T-helper 1 cell treated with Interleukin-12 subunit alpha and Interleukin-12 subunit beta and Interleukin-4 antibody, amounts not matched to agents 30 ng/mL and 1 ng/mL, for 36 hours (primary cell): ENCODE measurements at regions not wholly inside any gene's neighbourhood (a gene's known extent, or its start where the extent isn't known, plus 50 kb on each side); places are given as distances from the start of the nearest gene placed in this dataset.

Source experiments
- intact Hi-C: fragments of 100-400 bp; cut with micrococcal nuclease; formaldehyde crosslinking; loops from one replicate; pipeline ENCODE4 v1.15.1; 2024

- intact Hi-C loops = no loop called here
Measured at GRCh38 chr7:81606078-81606863, 163.6 kb downstream of the HGF start.

GRCh38 chr7:81605493-81605892, 164.4 kb downstream of the HGF start:
- intact Hi-C loops = no loop called here

GRCh38 chr7:81604808-81605174, 165.1 kb downstream of the HGF start:
- intact Hi-C loops = no loop called here

GRCh38 chr7:81604075-81604807, 165.6 kb downstream of the HGF start:
- intact Hi-C loops = no loop called here

- intact Hi-C loops = no loop called here
Measured at GRCh38 chr7:81600608-81601007, 169.2 kb downstream of the HGF start.

- intact Hi-C loops = no loop called here
Measured at GRCh38 chr7:81598951-81599350, 170.9 kb downstream of the HGF start.

GRCh38 chr7:81594767-81595166, 175.1 kb downstream of the HGF start:
- intact Hi-C loops = no loop called here

- intact Hi-C loops = no loop called here
Measured at GRCh38 chr7:81590131-81590530, 179.7 kb downstream of the HGF start.

GRCh38 chr7:81584667-81585066, 185.2 kb downstream of the HGF start:
- intact Hi-C loops = no loop called here

- intact Hi-C loops = no loop called here
Measured at GRCh38 chr7:81583882-81584533, 185.8 kb downstream of the HGF start.

- intact Hi-C loops = no loop called here
Measured at GRCh38 chr7:81583090-81583489, 186.8 kb downstream of the HGF start.

- intact Hi-C loops = no loop called here
Measured at GRCh38 chr7:81577642-81578340, 192.1 kb downstream of the HGF start.

GRCh38 chr7:81574723-81575326, 195.0 kb downstream of the HGF start:
- intact Hi-C loops = no loop called here

GRCh38 chr7:81573932-81574331, 195.9 kb downstream of the HGF start:
- intact Hi-C loops = no loop called here

GRCh38 chr7:81573128-81573527, 196.7 kb downstream of the HGF start:
- intact Hi-C loops = no loop called here

- intact Hi-C loops = no loop called here
Measured at GRCh38 chr7:81562581-81562980, 207.3 kb downstream of the HGF start.

GRCh38 chr7:81560708-81561107, 209.1 kb downstream of the HGF start:
- intact Hi-C loops = no loop called here

- intact Hi-C loops = no loop called here
Measured at GRCh38 chr7:81549484-81550016, 220.3 kb downstream of the HGF start.

GRCh38 chr7:81534996-81535395, 234.9 kb downstream of the HGF start:
- intact Hi-C loops = no loop called here

- intact Hi-C loops = no loop called here
Measured at GRCh38 chr7:81534446-81534845, 235.4 kb downstream of the HGF start.

- intact Hi-C loops = no loop called here
Measured at GRCh38 chr7:81533931-81534330, 235.9 kb downstream of the HGF start.
